PC-9 (cell line): ENCODE measurements at regions not wholly inside any gene's neighbourhood (a gene's known extent, or its start where the extent isn't known, plus 50 kb on each side); places are given as distances from the start of the nearest gene placed in this dataset.

Experiments
- BruUV-seq: library from RNA; stranded (reverse); fragments of 400-500 nt; replicated peaks from 2 replicates; lab custom pipeline; 2021; lab: Mats Ljungman, UMichigan
- CTCF ChIA-PET: fragments of 300-600 bp; sonication (Branson Sonifier 250); formaldehyde crosslinking; loops from one replicate; lab custom pipeline; 2022; ENCODE audit warnings: antibody characterized with exemption; lab: Charles Lee
- POLR2A ChIA-PET: fragments of 300-600 bp; sonication (Branson Sonifier 250); formaldehyde crosslinking; loops from one replicate; lab custom pipeline; 2022; ENCODE audit warnings: antibody characterized with exemption; ENCODE audit not compliant: unreplicated experiment; lab: Charles Lee
- DNase-seq, 2 experiments: peaks; one replicate each; pipeline versions ENCODE4 v3.0.0 to v3.0.0-alpha.2; 2015 to 2022; ENCODE audit warnings: mixed read lengths in 1 of 2
- H2AFZ ChIP-seq: fragments of 200-600 bp; sonication (generic); 2 replicates; pipeline ENCODE4 v1.8.1; 2017; ENCODE audit warnings: antibody characterized with exemption
- H3F3A ChIP-seq: fragments of 200-600 bp; sonication (generic); 2 replicates; pipeline ENCODE4 v1.8.1; 2017; ENCODE audit warnings: antibody characterized with exemption, mild to moderate bottlenecking, low read depth; ENCODE audit not compliant: insufficient read depth
- H3K27ac ChIP-seq: fragments of 200-600 bp; sonication (generic); 2 replicates; pipeline ENCODE4 v1.6.1; 2016; ENCODE audit warnings: mixed run types
- H3K27me3 ChIP-seq: fragments of 200-600 bp; sonication (generic); 2 replicates; pipeline ENCODE4 v1.6.1; 2016; ENCODE audit warnings: low read depth, mixed run types; ENCODE audit not compliant: insufficient read depth
- H3K36me3 ChIP-seq: fragments of 200-600 bp; sonication (generic); 2 replicates; pipeline ENCODE4 v1.6.1; 2016; ENCODE audit warnings: low read depth, mixed run types
- H3K4me1 ChIP-seq: fragments of 200-600 bp; sonication (generic); replicated peaks from 2 replicates; pipeline ENCODE4 v1.6.1; 2016; ENCODE audit warnings: mixed run types; ENCODE audit not compliant: insufficient read depth
- H3K4me2 ChIP-seq: fragments of 200-600 bp; sonication (generic); 2 replicates; pipeline ENCODE4 v1.6.1; 2017; ENCODE audit warnings: mixed run types
- H3K4me3 ChIP-seq: fragments of 200-600 bp; sonication (generic); 2 replicates; pipeline ENCODE4 v1.6.1; 2016; ENCODE audit warnings: mixed run types
- H3K79me2 ChIP-seq: fragments of 200-600 bp; sonication (generic); 2 replicates; pipeline ENCODE4 v1.6.1; 2017; ENCODE audit warnings: low read depth, mixed run types
- H3K9me2 ChIP-seq: fragments of 200-600 bp; sonication (generic); 2 replicates; pipeline ENCODE4 v1.8.1; 2017; ENCODE audit warnings: mild to moderate bottlenecking; ENCODE audit not compliant: insufficient read depth
- H3K9me3 ChIP-seq: fragments of 200-600 bp; sonication (generic); 2 replicates; pipeline ENCODE4 v1.8.1; 2016; ENCODE audit warnings: low read depth; ENCODE audit not compliant: insufficient read depth
- H4K20me1 ChIP-seq: fragments of 200-600 bp; sonication (generic); 2 replicates; pipeline ENCODE4 v1.8.1; 2017; ENCODE audit not compliant: insufficient read depth
- CTCF ChIP-seq: fragments of 200-600 bp; sonication (generic); conservative IDR thresholded peaks from 2 replicates; pipeline ENCODE4 v1.6.1; 2017; ENCODE audit warnings: mixed run types, antibody characterized with exemption, mild to moderate bottlenecking, moderate library complexity
- EZH2 ChIP-seq: fragments of 200-600 bp; sonication (generic); IDR thresholded peaks from 2 replicates; pipeline ENCODE4 v1.8.0; 2017; ENCODE audit warnings: antibody characterized with exemption, low read depth
- intact Hi-C: fragments of 100-400 bp; cut with micrococcal nuclease; formaldehyde crosslinking; loops from one replicate; pipeline ENCODE4 v1.10.0; 2022; ENCODE audit not compliant: unreplicated experiment

GRCh38 chr5:28862860-28863196 lies 1824.4 kb upstream of the CDH9 start:
- peaks cover 3% of the 10 kb centered on the region; the same call in 1 of the 2 replicates for H4K20me1 ChIP-seq
- H3K9me3 ChIP-seq, result no peaks in the 10 kb centered on the region
- TF ChIP-seq CTCF (no peak), EZH2 (no peak)
- no peak overlapping the region for H3K4me3 ChIP-seq
- H3K27me3 ChIP-seq, result no peaks in the 10 kb centered on the region
- H3K79me2 ChIP-seq, result no peaks in the 10 kb centered on the region
- no peak overlapping the region for H2AFZ ChIP-seq
- no peak for DNase-seq
- H3K27ac ChIP-seq, result no peak overlapping the region
- H3F3A ChIP-seq, result no peaks in the 10 kb centered on the region
- no peaks in the 10 kb centered on the region for H3K4me1 ChIP-seq
- H3K9me2 ChIP-seq, result no peaks in the 10 kb centered on the region
- CTCF ChIA-PET, result no interaction called here
- no TSS peak for BruUV-seq
- POLR2A ChIA-PET, result no interaction called here
- H3K36me3 ChIP-seq, result no peaks in the 10 kb centered on the region
- intact Hi-C loops, result no loop called here
- no peak overlapping the region for H3K4me2 ChIP-seq

DNA sequence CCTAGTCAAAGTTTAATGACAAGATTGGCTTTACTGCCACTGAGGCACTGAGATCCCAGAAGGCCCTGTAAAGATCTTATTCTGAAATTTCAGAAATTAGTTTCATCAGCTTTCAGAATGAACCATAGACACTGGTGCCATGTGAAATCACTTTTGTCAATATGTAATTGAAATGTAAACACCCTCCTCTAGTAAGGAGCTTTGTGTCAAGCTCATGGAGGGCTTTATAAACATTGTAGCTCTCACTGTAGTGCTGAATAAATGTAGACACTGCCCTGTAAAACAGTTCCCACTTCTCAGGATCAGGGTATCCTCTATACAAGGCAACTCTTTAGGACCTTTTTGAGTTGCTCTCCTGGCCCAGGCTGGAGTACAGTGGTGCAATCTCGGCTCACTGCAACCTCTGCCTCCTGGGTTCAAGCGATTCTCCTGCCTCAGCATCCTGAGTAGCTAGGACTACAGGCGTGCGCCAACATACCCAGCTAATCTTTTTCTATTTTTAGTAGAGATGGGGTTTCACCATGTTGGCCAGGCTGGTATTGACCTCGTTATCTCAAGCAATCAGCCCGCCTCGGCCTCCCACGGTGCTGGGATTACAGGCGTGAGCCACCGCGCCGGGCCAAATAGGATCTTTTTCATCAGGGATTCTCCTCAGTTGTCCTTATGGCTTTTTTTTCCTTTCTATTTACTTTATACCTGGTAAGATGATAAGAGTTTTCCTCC lies 1823.9 kb upstream of the CDH9 start:
- no peaks in the 10 kb centered on the region for H3K79me2 ChIP-seq
- intact Hi-C loops, result no loop called here
- H3K9me2 ChIP-seq, result no peaks in the 10 kb centered on the region
- H3K4me2 ChIP-seq, result no peak overlapping the region
- no peaks in the 10 kb centered on the region for H3K27me3 ChIP-seq
- H3K4me3 ChIP-seq, result no peak overlapping the region
- H3K9me3 ChIP-seq, result no peaks in the 10 kb centered on the region
- ChIA-PET POLR2A (no interaction called here), CTCF (no interaction called here)
- DNase-seq, result no peak
- H4K20me1 ChIP-seq, result peaks cover 3% of the 10 kb centered on the region; the same call in 1 of the 2 replicates
- no TSS peak for BruUV-seq
- TF ChIP-seq CTCF (no peak), EZH2 (no peak)
- no peaks in the 10 kb centered on the region for H3K36me3 ChIP-seq
- no peaks in the 10 kb centered on the region for H3F3A ChIP-seq
- H3K27ac ChIP-seq, result no peak overlapping the region
- no peaks in the 10 kb centered on the region for H3K4me1 ChIP-seq
- H2AFZ ChIP-seq, result no peak overlapping the region

- no peaks in the 10 kb centered on the region for H3K9me2 ChIP-seq
- no peaks in the 10 kb centered on the region for H3F3A ChIP-seq
- no peaks in the 10 kb centered on the region; the same call in 1 of the 2 replicates for H4K20me1 ChIP-seq
- no peak for DNase-seq
- H3K27me3 ChIP-seq, result no peaks in the 10 kb centered on the region
- H2AFZ ChIP-seq, result no peak overlapping the region
- no peaks in the 10 kb centered on the region for H3K9me3 ChIP-seq
- intact Hi-C loops, result no loop called here
- no peak for TF ChIP-seq EZH2
- no peak for TF ChIP-seq CTCF
- H3K79me2 ChIP-seq, result no peaks in the 10 kb centered on the region
- no TSS peak for BruUV-seq
- POLR2A ChIA-PET, result no interaction called here
- no peak overlapping the region for H3K4me3 ChIP-seq
- no peaks in the 10 kb centered on the region for H3K4me1 ChIP-seq
- CTCF ChIA-PET, result no interaction called here
- H3K36me3 ChIP-seq, result no peaks in the 10 kb centered on the region
- H3K27ac ChIP-seq, result no peak overlapping the region
- H3K4me2 ChIP-seq, result no peak overlapping the region
Measured at GRCh38 chr5:28855626-28856025, 1817.2 kb upstream of the CDH9 start.
